Liver (tissue), 8 donors: ENCODE measurements at regions not wholly inside any gene's neighbourhood (a gene's known extent, or its start where the extent isn't known, plus 50 kb on each side); places are given as distances from the start of the nearest gene placed in this dataset.

Source experiments
- DNase-seq: peaks from one replicate; pipeline ENCODE4 v3.0.0-alpha.2; 2017; ENCODE audit warnings: low spot score
- H3K27ac ChIP-seq, 2 donors: one replicate each; pipeline ENCODE4 v1.7.0; 2013; ENCODE audit warnings: inconsistent platforms in 2 of 2, low read length in 2 of 2, control low read depth in 1 of 2, low read depth in 1 of 2, mild to moderate bottlenecking in 1 of 2
- H3K27me3 ChIP-seq, 4 donors: one replicate each; pipeline versions ENCODE4 v1.6.1 to v1.7.0; 2013; ENCODE audit warnings: low read length in 3 of 4, inconsistent platforms in 1 of 4, mild to moderate bottlenecking in 1 of 4, moderate library complexity in 1 of 4; ENCODE audit not compliant: control insufficient read depth in 4 of 4, insufficient read depth in 4 of 4
- H3K36me3 ChIP-seq, 4 donors: one replicate each; pipeline versions ENCODE4 v1.6.1 to v1.7.0; 2013; ENCODE audit warnings: low read length in 3 of 4, mild to moderate bottlenecking in 3 of 4, low read depth in 1 of 4, moderate library complexity in 1 of 4; ENCODE audit not compliant: control insufficient read depth in 4 of 4, insufficient read depth in 3 of 4
- H3K4me1 ChIP-seq, 4 donors: one replicate each; pipeline versions ENCODE4 v1.6.1 to v1.7.0; 2013; ENCODE audit warnings: low read length in 3 of 4, mild to moderate bottlenecking in 3 of 4, moderate library complexity in 1 of 4; ENCODE audit not compliant: control insufficient read depth in 4 of 4, insufficient read depth in 4 of 4
- H3K4me3 ChIP-seq, 3 donors: one replicate each; pipeline versions ENCODE4 v1.6.1 to v1.7.0; 2013; ENCODE audit warnings: low read length in 3 of 3, control low read depth in 1 of 3, low read depth in 1 of 3, mild to moderate bottlenecking in 1 of 3
- H3K9ac ChIP-seq, 2 donors: one replicate each; pipeline ENCODE4 v1.7.0; 2013; ENCODE audit warnings: low read length in 2 of 2, mild to moderate bottlenecking in 2 of 2, moderate library complexity in 2 of 2, control low read depth in 1 of 2, low read depth in 1 of 2
- H3K9me3 ChIP-seq, 4 donors: one replicate each; pipeline versions ENCODE4 v1.6.1 to v1.7.0; 2013; ENCODE audit warnings: low read length in 3 of 4; ENCODE audit not compliant: control insufficient read depth in 4 of 4
- EGR1 ChIP-seq, 2 donors: IDR thresholded peaks; 2 replicates each; pipeline ENCODE4 v1.6.1; 2016 to 2018; ENCODE audit warnings: antibody characterized with exemption in 2 of 2, low read depth in 2 of 2
- FOXA1 ChIP-seq: IDR thresholded peaks from 2 replicates; pipeline ENCODE4 v1.6.1; 2016; ENCODE audit warnings: antibody characterized with exemption
- FOXA2 ChIP-seq: IDR thresholded peaks from 2 replicates; pipeline ENCODE4 v1.6.1; 2016; ENCODE audit warnings: antibody characterized with exemption
- GABPA ChIP-seq, 2 donors: IDR thresholded peaks in 1 of 2; conservative IDR thresholded peaks in 1 of 2; 2 replicates each; pipeline ENCODE4 v1.6.1; 2016; ENCODE audit warnings: antibody characterized with exemption in 2 of 2, mild to moderate bottlenecking in 1 of 2, moderate library complexity in 1 of 2
- HNF4A ChIP-seq, 2 donors: conservative IDR thresholded peaks; 2 replicates each; pipeline ENCODE4 v1.6.1; 2016; ENCODE audit warnings: antibody characterized with exemption in 2 of 2, mild to moderate bottlenecking in 2 of 2
- HNF4G ChIP-seq: IDR thresholded peaks from 2 replicates; pipeline ENCODE4 v1.6.1; 2016; ENCODE audit warnings: antibody characterized with exemption
- JUND ChIP-seq, 2 donors: IDR thresholded peaks; 2 replicates each; pipeline ENCODE4 v1.6.1; 2016; ENCODE audit warnings: antibody characterized with exemption in 2 of 2
- NR2F2 ChIP-seq: IDR thresholded peaks from 2 replicates; pipeline ENCODE4 v1.6.1; 2016; ENCODE audit warnings: antibody characterized with exemption
- RAD21 ChIP-seq, 2 donors: IDR thresholded peaks; 2 replicates each; pipeline ENCODE4 v1.6.1; 2016; ENCODE audit warnings: antibody characterized with exemption in 2 of 2, mild to moderate bottlenecking in 2 of 2
- RXRA ChIP-seq, 2 donors: IDR thresholded peaks; 2 replicates each; pipeline ENCODE4 v1.6.1; 2017 to 2018; ENCODE audit warnings: antibody characterized with exemption in 2 of 2, mild to moderate bottlenecking in 1 of 2
- SP1 ChIP-seq: IDR thresholded peaks from 2 replicates; pipeline ENCODE4 v1.6.1; 2018; ENCODE audit warnings: antibody characterized with exemption, mild to moderate bottlenecking
- TAF1 ChIP-seq: conservative IDR thresholded peaks from 2 replicates; pipeline ENCODE4 v1.6.1; 2016; ENCODE audit warnings: antibody characterized with exemption, mild to moderate bottlenecking
- YY1 ChIP-seq: IDR thresholded peaks from 2 replicates; pipeline ENCODE4 v1.6.1; 2016; ENCODE audit warnings: antibody characterized with exemption, mild to moderate bottlenecking
- WGBS: extraction: QIAGEN DNeasy Blood & Tissue Kit; methylation state at CpG from one replicate; pipeline ENCODE4 v1.1.7; 2013; 5-methylcytosine and 5-hydroxymethylcytosine counted together
- TF ChIP-seq, protein P1 (sequence below): fragments of 150-350 bp; IDR thresholded peaks from 2 replicates; pipeline ENCODE4 v1.5.1; 2017; ENCODE audit warnings: improper control_type of control experiment, low read depth, low read length; ENCODE audit not compliant: missing input control
- TF ChIP-seq, protein P2 (sequence below): IDR thresholded peaks from 2 replicates; pipeline ENCODE4 v1.6.1; 2016; ENCODE audit warnings: antibody characterized with exemption, mild to moderate bottlenecking
- TF ChIP-seq, protein P3 (sequence below): IDR thresholded peaks from 2 replicates; pipeline ENCODE4 v1.6.1; 2016; ENCODE audit warnings: antibody characterized with exemption
- TF ChIP-seq, protein P4 (sequence below): IDR thresholded peaks from 2 replicates; pipeline ENCODE4 v1.6.1; 2016; ENCODE audit warnings: antibody characterized with exemption
- donor health status: healthy.
- donor health status: healthy.
- donor health status: healthy.
- donor health status: healthy.
- donor health status: healthy.

DNA sequence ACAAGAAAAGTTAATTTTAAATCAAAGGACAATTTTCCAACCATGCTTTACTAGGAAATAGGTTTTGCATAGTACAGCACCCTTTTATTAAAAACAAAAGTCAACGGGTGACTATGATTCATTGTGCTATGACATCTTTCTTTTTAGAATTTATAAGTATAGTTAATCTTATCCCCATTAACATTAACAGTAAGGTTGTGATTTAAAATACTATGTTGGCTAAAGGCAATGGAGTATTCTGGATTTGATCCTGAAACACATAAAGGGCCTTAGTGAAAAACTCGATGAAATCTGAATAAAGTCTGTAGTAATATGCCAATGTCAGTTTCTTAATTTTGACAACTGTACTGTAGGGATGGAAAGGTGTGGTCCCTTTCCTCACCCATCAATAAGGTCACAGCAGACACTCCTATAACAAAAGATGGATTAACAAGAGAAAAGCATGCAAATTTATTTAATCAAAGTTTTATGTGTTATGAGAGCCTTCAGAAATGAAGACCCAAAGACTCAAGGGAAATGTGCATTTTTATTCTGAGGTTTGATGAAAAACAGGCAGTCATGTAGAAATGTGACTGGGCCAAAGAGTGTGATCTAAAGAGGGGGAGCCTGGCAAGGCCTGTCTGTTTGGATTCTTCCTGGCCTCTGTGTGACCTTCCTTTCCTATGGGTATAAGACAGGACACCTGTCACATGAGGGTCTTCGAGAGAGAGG, 731.4 kb downstream of the TSN start:
- no peaks in the 10 kb centered on the region for H3K27me3 ChIP-seq
- TF ChIP-seq TAF1 (no peak), HNF4G (no peak), EGR1 (IDR thresholded peaks at IDR 0.05; ENCODE audit: low read depth in 2 of 2) (no peak), RXRA (IDR thresholded peaks at IDR 0.05) (no peak), YY1 (no peak), RAD21 (IDR thresholded peaks at IDR 0.05) (no peak), GABPA (IDR thresholded peaks at IDR 0.05 in 1 of 2, conservative IDR thresholded peaks at IDR 0.05 in 1 of 2) (no peak), JUND (IDR thresholded peaks at IDR 0.05) (no peak), HNF4A (conservative IDR thresholded peaks at IDR 0.05) (no peak), NR2F2 (no peak), FOXA2 (no peak), FOXA1 (no peak), SP1 (no peak)
- TF ChIP-seq, protein P1, sequence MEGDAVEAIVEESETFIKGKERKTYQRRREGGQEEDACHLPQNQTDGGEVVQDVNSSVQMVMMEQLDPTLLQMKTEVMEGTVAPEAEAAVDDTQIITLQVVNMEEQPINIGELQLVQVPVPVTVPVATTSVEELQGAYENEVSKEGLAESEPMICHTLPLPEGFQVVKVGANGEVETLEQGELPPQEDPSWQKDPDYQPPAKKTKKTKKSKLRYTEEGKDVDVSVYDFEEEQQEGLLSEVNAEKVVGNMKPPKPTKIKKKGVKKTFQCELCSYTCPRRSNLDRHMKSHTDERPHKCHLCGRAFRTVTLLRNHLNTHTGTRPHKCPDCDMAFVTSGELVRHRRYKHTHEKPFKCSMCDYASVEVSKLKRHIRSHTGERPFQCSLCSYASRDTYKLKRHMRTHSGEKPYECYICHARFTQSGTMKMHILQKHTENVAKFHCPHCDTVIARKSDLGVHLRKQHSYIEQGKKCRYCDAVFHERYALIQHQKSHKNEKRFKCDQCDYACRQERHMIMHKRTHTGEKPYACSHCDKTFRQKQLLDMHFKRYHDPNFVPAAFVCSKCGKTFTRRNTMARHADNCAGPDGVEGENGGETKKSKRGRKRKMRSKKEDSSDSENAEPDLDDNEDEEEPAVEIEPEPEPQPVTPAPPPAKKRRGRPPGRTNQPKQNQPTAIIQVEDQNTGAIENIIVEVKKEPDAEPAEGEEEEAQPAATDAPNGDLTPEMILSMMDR = no peak
- TF ChIP-seq, protein P2, sequence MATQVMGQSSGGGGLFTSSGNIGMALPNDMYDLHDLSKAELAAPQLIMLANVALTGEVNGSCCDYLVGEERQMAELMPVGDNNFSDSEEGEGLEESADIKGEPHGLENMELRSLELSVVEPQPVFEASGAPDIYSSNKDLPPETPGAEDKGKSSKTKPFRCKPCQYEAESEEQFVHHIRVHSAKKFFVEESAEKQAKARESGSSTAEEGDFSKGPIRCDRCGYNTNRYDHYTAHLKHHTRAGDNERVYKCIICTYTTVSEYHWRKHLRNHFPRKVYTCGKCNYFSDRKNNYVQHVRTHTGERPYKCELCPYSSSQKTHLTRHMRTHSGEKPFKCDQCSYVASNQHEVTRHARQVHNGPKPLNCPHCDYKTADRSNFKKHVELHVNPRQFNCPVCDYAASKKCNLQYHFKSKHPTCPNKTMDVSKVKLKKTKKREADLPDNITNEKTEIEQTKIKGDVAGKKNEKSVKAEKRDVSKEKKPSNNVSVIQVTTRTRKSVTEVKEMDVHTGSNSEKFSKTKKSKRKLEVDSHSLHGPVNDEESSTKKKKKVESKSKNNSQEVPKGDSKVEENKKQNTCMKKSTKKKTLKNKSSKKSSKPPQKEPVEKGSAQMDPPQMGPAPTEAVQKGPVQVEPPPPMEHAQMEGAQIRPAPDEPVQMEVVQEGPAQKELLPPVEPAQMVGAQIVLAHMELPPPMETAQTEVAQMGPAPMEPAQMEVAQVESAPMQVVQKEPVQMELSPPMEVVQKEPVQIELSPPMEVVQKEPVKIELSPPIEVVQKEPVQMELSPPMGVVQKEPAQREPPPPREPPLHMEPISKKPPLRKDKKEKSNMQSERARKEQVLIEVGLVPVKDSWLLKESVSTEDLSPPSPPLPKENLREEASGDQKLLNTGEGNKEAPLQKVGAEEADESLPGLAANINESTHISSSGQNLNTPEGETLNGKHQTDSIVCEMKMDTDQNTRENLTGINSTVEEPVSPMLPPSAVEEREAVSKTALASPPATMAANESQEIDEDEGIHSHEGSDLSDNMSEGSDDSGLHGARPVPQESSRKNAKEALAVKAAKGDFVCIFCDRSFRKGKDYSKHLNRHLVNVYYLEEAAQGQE = no peak
- TF ChIP-seq, protein P3, sequence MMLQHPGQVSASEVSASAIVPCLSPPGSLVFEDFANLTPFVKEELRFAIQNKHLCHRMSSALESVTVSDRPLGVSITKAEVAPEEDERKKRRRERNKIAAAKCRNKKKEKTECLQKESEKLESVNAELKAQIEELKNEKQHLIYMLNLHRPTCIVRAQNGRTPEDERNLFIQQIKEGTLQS = no peak
- TF ChIP-seq, protein P4, sequence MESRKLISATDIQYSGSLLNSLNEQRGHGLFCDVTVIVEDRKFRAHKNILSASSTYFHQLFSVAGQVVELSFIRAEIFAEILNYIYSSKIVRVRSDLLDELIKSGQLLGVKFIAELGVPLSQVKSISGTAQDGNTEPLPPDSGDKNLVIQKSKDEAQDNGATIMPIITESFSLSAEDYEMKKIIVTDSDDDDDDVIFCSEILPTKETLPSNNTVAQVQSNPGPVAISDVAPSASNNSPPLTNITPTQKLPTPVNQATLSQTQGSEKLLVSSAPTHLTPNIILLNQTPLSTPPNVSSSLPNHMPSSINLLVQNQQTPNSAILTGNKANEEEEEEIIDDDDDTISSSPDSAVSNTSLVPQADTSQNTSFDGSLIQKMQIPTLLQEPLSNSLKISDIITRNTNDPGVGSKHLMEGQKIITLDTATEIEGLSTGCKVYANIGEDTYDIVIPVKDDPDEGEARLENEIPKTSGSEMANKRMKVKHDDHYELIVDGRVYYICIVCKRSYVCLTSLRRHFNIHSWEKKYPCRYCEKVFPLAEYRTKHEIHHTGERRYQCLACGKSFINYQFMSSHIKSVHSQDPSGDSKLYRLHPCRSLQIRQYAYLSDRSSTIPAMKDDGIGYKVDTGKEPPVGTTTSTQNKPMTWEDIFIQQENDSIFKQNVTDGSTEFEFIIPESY = no peak
- no peak overlapping the region for H3K27ac ChIP-seq
- no peak overlapping the region for H3K4me3 ChIP-seq
- no peaks in the 10 kb centered on the region for H3K9me3 ChIP-seq
- no peaks in the 10 kb centered on the region for H3K4me1 ChIP-seq
- WGBS = 81% methylated on average over 3 of the region's 3 CpGs
- no peak overlapping the region for H3K9ac ChIP-seq
- no peak for DNase-seq
- no peaks in the 10 kb centered on the region for H3K36me3 ChIP-seq
